ENCODE measurements at regions not wholly inside any gene's neighbourhood (a gene's known extent, or its start where the extent isn't known, plus 50 kb on each side); places are given as distances from the start of the nearest gene placed in this dataset.
"Not testable (repeated sequence)": the region's sequence is repeated elsewhere in the genome, so short reads cannot be mapped to it uniquely, and the experiment has no call there.

GRCh38 chr9:90511711-90512110 is 130.9 kb downstream of the DIRAS2 start:
- DNase-seq, result no peak

- DNase-seq, result no peak
These were observed 127.7 kb downstream of the DIRAS2 start for GRCh38 chr9:90514877-90515276.

- DNase-seq, result no peak
These were observed 127.1 kb downstream of the DIRAS2 start for GRCh38 chr9:90515510-90515909.

- DNase-seq, result no peak
These were observed 125.5 kb downstream of the DIRAS2 start for GRCh38 chr9:90517103-90517502.

GRCh38 chr9:90521811-90522570 is 120.6 kb downstream of the DIRAS2 start:
- DNase-seq, result no peak

- no peak for DNase-seq
These were observed 118.7 kb downstream of the DIRAS2 start for GRCh38 chr9:90523958-90524357.

- DNase-seq, result no peak
These were observed 116.2 kb downstream of the DIRAS2 start for GRCh38 chr9:90526386-90526785.

GRCh38 chr9:90536094-90536493 is 106.5 kb downstream of the DIRAS2 start:
- DNase-seq, result not testable (repeated sequence)

- DNase-seq, result no peak
These were observed 104.1 kb downstream of the DIRAS2 start for GRCh38 chr9:90538566-90538965.

- no peak for DNase-seq
These were observed 103.3 kb downstream of the DIRAS2 start for GRCh38 chr9:90539286-90539685.

GRCh38 chr9:90540734-90541133 is 101.9 kb downstream of the DIRAS2 start:
- DNase-seq, result no peak

- no peak for DNase-seq
These were observed 98.1 kb downstream of the DIRAS2 start for GRCh38 chr9:90544488-90544887.

GRCh38 chr9:90546200-90546599 is 96.4 kb downstream of the DIRAS2 start:
- DNase-seq, result no peak

GRCh38 chr9:90547896-90548295 is 94.7 kb downstream of the DIRAS2 start:
- no peak for DNase-seq

GRCh38 chr9:90552317-90552716 is 90.3 kb downstream of the DIRAS2 start:
- DNase-seq, result no peak

GRCh38 chr9:90555351-90556057 is 87.1 kb downstream of the DIRAS2 start:
- no peak for DNase-seq

GRCh38 chr9:90556897-90557675 is 85.5 kb downstream of the DIRAS2 start:
- no peak for DNase-seq

GRCh38 chr9:90559075-90560073 is 83.2 kb downstream of the DIRAS2 start:
- no peak for DNase-seq

Measured in CD4-positive, alpha-beta T cell treated with Interferon gamma for 1 hour (primary cell).